Activated CD4-positive, alpha-beta T cell treated with anti-CD3 and anti-CD28 coated beads for 24 hours (primary cell): ENCODE measurements at regions not wholly inside any gene's neighbourhood (a gene's known extent, or its start where the extent isn't known, plus 50 kb on each side); places are given as distances from the start of the nearest gene placed in this dataset.
"Not testable (repeated sequence)": the region's sequence is repeated elsewhere in the genome, so short reads cannot be mapped to it uniquely, and the experiment has no call there.

Experiments used
- DNase-seq, 2 donors: peaks; one replicate each; pipeline ENCODE4 v3.0.0-alpha.2; 2020; ENCODE audit warnings: low read depth in 2 of 2

DNA sequence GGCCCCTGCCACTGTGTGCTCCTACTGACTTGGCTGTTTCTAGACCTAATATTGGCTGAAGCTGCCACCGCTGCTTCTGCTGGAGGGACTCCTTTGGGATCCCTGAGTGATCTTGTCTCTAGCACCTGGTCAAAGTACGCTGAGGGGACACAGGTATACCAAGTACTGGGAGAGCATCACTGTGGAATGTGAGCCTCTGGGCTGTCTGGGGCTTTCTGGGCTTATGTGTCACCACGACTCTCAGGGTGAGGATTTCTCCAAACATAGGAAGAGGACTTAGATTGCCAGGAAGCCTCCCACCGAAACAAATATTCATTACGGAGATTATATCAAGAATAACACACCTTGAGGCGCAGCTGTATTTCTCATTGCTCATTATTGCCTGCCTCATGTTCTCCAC is 435.8 kb downstream of the HS3ST3B1 start:
- no peak for DNase-seq

DNA sequence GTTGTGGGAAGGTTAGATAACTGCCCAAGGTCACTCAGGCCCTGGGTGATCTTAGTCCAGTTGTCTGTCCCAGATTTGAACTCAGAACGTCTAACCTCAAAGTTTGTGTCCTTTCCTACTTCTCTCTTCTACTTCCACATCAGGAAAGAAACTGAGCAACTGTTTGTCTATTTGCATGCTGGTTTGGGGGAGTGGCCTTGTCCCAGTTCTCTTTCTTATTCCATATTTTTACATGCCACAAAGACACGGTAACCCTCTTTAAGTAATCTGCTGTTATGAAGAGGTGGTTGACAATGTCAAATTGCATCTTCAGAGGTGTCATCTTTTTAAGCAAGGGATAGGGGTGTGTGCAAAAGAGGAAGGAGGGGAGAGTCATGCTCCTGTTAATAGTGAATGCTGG is 432.5 kb downstream of the HS3ST3B1 start:
- DNase-seq: no peak

DNA sequence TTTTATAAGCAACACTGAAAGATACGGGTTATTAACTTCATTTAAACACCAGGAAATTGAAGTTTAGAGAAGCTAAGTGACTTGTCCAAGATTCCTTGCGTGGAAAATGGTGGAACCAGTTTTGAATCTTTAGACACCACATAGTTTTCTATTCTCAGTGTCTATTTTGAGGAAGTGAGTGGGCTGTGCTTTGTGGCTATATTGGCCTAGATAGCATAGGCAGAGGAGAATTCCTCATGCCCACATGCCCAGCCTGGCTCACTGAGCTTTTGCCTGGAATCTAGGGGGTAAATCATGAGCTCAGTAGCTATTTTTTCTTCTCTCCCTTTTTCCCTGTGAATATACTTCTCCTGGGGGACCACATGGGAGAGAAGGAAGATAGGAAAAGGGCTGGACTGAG is 431.3 kb downstream of the HS3ST3B1 start:
- DNase-seq: no peak

DNA sequence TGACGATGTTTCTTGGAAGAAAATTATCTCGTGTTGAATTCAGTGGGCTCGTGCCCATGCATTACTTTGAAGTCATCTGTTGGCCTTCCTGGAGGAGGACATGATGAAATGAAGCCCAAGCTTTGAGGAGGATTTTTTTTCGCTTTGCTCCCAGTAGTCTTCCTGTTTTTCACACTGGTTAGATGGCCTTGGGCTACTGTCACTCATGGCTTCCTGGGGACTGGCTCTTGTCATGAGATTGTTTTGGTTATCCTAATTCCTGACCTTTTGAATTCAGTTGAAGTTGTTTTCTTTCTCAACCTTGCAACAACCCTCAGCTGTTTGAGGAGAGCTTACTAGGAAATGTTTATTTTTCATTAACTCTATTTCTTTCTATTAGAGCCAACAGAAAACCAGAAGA is 430.7 kb downstream of the HS3ST3B1 start:
- DNase-seq: no peak

DNA sequence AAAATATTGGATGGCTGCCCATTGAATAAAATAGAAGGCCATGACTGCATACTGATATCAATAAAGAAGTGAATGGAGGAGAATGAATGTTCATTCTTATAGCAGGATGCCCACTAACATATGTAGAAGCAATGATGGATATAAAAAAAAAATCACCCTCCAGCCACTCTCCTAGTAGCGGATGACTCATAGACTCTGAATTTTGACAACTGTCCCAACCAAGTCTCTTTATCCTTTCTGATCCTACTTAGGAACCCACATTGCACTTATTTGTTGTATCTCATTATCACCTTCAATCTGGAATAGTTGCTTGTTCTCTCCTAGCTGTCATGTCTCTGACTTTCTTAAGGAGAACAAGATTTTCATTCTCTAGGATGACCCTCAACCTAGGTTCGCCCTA is 429.9 kb downstream of the HS3ST3B1 start:
- no peak for DNase-seq

DNA sequence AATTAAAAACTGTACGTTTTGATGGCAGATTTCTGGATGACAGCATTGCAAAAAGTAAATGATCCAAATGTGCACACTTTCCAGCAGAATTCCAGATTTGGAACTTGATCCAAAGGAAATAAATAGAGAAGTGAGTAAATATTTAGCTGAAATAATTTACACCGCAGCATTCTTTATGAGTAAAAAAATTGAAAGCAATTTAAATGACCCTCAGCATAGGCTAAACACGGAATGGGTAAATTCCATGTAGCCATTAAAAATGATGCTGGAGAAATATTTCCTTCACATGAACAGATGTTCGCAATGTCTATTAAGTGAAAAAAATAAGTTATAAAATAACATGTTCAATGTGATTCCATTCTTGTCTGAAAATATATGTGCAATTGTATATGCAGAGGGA is 424.8 kb downstream of the HS3ST3B1 start:
- no peak for DNase-seq

DNA sequence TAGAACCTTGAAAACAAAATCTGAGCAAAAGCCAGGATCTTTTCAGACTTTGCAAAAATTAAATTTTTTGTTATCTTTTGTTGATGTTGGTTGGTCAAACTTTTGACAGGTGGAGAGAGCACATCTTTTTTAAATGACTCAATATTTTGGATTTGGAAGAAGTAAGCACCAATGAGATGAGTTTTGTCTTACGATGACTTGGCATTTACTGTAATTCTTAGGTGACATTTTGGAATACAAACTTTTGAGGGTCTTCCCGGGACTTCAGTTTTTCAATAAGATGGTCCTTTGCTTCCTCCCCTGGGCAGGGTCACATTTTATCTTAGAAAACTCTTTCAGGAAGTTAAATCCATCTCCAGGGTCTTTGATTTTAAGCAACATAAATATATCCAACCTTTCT is 423.9 kb downstream of the HS3ST3B1 start:
- no peak for DNase-seq

DNA sequence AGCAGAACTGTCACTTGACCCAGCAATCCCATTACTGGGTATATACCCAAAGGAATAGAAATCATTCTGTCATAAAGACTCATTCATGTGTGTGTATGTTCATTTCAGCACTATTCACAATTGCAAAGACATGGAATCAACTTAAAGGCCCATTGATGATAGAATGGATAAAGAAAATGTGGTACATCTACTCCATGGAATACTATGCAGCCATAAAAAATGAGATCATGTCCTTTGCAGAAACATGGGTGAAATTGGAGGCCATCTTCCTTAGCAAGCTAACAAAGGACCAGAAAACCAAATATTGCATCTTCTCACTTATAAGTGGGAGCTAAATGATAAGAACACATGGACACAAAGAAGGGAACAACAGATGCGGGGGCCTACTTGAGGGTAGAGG is 422.5 kb downstream of the HS3ST3B1 start:
- DNase-seq: not testable (repeated sequence)

DNA sequence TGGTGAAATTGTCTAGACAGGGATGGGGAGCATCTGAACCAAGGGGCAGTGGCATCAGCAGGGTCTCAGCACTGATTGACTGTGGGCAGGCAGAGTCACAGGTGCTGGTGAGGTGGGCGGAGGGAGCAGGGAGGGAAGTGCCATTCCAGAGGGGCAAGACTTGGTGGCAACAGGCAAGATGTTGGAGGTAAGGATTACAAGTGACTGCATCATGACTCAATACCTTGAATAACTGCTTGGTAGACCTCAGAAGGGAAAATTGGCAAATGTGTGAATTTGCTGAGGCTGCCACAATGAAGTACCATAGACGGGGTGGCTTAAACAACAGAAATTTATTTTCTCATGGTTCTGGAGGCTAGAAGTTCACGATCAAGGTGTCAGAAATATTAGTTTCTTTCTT is 419.1 kb downstream of the HS3ST3B1 start:
- no peak for DNase-seq

DNA sequence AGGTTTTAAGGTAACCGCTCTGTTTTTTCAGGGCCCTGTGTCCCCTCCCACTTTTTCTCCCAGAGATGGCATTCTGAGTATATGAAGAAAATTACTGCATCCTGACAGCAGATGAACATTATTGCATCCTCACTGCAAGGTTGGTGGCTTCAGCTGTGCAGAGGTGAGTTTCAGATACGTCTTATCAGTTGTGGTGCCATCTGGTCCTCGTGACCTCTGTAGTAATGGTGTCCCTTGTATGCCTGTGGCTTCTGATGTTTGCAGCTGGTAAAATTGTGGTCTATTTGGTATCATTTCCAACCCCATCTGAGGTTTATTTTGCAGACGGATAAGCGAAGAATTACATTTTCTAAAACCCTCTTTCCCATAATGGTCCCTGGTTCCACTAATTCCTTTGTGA is 417.0 kb downstream of the HS3ST3B1 start:
- no peak for DNase-seq

DNA sequence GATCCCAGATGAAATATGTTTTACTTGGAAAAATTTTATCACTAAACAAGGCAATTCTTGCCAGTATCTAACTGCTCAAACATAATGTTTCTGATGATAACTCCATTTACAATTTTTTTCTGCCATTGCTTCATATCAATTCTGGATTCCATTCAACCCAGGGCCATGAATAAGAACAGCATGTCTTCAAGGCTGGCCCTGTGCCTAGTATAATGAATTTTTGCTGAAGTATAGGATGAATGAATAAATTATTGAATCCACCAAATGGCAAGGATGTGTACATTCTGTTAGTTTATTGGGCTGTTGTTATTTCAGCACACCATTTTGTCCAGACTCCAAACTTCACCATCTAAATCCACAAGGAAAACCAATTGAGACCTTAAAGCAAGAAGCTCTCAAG is 414.7 kb downstream of the HS3ST3B1 start:
- no peak for DNase-seq

DNA sequence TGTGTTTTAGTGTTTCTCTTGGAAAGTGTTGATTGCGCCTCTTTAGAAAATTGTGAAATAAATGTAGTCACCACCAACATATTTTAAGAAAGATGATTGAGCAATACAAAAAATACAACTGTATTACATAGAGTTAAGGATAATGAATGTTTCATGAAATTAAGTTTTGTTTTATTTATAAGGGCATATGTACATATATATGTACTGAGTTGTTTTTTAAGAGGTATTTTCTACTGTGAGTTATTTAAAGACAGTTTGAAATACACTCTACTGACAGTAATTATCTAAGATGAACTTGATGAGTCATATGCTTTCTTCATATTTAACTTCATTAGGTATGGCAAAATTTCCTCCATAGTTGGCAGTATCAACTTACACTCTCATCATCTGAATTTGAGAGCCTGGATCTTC is 411.7 kb downstream of the HS3ST3B1 start:
- DNase-seq: no peak

DNA sequence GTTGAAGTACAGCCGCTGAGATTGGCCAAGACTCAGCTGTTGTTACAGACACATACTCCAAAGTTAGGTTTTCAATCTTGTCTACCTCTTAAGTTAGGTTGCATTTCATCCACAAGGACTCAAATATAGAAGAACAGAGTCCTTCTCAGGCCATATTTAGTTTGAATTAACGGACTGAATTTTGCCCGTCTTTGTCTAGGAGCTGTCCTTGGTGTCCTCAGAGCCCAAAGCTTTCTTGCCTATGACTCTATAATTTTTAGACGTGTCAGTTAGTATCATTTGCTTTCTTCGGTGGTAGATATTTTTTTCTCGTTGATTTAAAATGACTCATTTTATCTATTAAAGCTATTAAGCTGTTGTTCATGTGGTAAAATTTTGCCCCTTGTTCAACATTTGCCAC is 403.2 kb downstream of the HS3ST3B1 start:
- no peak for DNase-seq

DNA sequence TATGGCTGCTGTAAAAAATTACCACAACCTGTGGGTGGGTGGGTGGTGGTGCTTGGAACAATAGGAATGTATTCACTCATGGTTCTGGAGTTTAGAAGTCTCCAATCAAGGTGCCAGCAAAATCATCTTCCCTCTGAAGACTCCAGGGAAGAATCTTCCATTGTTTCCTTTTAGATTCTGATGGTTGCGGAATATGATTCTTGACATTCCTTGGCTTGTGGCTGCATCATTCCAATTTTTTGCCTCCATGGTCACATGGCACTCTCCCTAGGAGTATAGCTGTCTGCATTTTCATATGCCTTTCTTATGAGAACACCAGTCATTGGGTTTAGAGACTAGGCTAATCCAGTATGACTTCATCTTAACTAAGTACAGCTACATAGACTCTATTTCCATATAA is 401.0 kb downstream of the HS3ST3B1 start:
- DNase-seq: no peak

DNA sequence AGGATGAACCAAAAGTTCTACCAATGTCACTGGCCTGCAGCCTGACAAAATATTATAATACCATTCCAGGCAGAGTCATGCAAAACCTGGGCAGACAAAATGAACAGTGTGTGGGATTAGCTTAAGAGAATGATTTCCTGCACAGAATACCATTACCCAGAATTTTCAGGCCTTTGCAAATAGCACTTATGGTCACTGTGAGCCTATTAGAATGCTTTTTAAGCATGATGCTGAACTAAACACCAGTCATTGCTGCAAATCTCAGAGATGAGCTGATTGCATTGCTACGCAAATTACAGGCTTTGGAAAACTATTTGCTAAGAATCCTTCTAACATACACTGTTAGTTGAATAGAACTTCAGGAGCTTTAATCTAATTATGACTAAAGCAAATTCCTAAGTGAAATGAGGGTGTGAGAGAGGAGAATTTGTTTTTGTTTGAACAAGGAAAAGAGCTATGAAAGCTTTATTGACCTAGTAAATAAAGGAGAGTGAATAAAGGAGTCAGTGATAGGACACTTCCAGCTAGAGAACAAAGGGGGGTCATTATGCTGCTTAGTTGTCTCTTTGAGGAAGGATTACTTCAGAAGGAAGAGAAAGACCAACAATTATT is 398.8 kb downstream of the HS3ST3B1 start:
- DNase-seq: no peak

DNA sequence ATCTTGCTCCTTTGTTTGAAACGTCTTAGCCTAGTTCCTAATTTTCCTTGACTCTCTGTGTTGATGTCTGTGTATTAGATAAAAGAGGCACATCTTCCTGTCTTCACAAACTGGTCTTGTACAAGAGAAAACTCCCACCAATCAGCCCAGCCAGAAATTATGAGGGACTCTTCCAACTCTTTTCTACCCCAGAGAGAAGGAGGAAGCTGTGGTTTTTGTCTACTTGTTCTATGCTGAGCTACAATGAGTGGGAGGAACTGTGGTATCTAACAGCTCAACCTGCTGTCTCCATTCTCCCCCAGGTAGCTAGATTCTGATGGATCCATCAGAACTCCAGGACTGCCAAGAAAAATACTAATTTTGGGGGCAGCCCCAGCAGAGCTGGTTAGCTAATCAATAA is 392.5 kb downstream of the HS3ST3B1 start:
- DNase-seq: no peak

DNA sequence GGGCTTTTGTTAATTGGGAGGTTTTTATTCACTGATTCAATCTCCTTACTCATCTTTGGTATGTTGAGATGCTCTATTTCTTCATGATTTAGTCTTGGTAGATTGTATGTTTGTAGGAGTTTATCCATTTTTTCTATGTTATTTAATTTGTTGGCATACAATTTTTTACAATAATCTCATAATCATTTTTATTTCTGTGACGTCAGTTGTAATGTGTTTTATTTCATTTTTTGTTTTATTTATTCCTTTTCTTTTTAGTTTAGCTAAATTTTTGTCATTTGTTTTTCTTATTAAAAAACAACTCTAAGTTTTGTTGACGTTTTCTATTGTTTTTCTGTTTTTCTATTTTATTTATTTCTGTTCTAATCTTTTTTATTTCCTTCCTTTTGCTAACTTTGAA is 389.8 kb downstream of the HS3ST3B1 start:
- DNase-seq: no peak

DNA sequence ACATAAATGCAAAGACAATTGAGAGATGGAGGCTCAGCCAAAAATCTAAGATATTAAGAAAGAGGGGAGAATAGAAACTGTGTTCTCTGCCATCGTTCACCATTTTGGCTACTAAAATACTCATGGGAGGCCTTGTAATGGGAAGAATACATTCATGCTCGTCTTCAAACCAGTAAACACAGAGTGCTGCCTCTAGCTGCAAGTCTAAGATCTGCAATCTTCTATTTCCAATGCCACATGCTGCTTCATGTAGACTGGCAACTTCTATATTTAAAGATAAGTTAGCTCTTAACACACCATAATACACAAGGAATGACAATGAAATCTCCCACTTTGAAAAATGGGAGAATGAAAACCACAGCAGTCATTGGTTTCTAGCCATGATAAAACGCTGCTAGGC is 387.3 kb downstream of the HS3ST3B1 start:
- DNase-seq: no peak

DNA sequence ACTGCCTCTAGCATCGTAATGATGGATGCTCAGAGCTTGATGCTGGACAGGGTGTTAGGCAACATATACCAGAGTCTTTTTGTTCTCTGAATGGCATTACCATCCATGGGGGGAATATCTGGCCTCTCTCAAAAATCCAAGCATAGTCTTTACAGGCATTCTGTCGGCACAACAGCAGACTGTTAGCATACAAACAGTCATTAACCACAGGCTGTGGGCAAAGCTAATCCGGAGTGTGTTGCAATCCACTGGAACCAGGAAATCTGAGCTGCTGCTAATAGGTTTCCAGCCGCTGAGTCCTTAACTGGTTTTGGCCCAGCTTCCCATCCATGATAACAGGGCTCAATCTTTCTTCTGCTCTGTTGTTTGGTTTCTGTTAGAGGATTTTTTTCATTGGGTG is 371.9 kb downstream of the HS3ST3B1 start:
- no peak for DNase-seq

DNA sequence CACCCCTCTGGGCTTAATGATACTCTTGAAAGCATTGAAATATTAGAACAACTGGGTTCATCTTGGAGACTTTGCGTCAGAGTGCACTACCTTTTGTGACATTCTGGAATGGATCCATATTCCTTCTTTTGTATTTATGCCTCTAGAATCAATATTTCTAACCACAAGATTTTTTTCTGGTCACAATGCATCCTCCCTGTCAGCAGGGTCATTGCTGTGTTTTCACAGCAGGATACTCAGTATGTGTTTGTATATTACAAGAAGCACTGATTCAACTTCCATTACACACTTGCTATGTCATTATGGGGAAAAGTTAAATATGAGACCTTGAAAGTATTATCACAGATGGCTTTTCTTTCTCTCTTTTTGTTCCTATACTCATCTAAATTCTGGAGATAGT is 370.0 kb downstream of the HS3ST3B1 start:
- DNase-seq: no peak

DNA sequence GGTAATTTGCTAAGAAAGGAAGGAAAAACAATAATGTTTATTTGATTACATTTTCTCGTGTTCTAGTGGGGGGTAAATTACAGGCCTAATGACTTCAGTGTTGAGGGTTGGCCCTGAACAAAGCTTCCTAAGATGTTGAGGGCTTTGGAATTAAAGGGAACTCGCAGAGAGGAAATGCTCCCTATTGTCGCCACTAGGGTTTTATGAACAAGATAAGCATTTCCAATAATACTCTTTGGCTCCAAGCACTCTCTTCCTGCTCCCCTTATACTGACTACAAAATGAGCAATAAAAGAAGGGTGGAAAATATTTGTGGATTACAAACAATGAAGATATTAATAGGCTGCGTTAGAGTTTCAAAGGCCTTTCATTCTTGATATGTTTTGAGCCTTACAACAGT is 363.6 kb downstream of the HS3ST3B1 start:
- DNase-seq: no peak

DNA sequence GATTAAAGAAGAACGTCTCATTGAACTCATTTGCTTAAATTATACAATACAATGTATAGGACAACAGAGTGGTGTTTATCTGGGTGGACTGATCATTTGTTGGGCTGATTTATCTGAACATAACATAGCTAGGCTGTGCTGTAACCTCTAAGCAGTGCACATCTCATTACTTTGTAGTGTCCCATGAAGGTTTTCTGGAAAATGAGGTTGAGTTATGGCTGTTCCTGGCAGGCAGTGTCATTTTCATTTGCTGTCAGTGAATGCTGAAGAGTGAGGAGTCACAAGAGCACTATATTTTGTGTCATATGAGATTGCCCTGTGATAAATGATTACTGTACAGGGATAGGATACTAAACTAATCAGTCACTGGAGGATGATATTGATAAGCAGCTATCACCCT is 340.2 kb downstream of the HS3ST3B1 start:
- DNase-seq: no peak

DNA sequence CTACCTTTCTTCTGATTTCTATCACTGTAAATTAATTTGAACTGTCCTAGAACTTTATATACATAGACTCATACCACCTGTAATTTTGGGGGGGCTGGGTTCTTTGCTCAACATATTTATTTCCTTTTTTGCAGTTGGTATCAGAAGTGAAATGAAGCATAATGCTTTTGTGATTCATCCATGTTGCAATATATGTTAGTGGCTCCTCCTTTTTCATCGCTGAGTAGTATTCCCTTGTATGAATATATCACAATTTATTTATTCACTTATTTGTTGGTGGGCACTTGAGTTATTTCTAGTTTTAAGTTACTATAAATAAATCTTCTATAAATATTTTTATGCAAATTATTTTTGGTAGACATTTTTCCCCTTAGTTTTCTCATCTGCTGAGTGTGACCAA is 336.4 kb downstream of the HS3ST3B1 start:
- no peak for DNase-seq

DNA sequence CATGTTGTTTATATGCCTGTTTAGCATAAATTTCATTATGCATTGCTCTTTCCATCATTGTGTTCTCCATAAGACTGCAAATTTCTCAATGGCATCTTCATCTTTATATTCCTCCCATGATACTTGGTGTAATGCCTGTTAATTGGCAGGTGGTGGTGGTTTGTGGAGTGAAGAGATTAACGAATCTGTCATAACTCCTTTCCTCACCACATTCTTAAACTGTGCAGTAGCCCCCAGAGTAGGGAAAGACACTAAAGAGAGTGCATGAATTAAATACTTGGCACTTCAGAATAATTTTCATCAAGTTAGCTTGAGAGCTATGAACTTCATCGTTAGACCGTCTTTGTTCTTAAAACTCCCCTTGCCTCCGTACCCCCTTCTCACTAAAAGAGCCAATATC is 329.7 kb downstream of the HS3ST3B1 start:
- DNase-seq: no peak

DNA sequence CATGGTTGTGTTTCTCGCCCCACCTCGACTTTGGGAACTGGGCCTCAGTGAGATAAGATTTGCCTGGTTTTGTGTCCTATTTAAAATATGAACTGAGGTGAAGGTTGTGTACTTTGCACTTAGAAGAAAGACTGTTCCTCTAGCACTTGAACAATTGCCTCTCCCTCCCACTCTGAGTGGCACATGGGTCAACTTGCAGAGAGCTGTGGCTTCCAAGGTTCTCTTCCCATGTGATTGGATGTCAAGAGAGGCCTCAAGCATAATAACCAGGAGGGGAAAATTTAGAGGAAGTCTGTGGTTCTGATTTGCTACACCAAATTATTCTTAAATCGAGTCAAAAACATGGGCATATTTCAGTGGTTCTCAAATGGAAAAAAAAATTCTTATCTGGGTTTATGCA is 329.2 kb downstream of the HS3ST3B1 start:
- DNase-seq: no peak
